H1 (cell line): ENCODE measurements at regions not wholly inside any gene's neighbourhood (a gene's known extent, or its start where the extent isn't known, plus 50 kb on each side); places are given as distances from the start of the nearest gene placed in this dataset.

ENCODE experiments used
- CTCF ChIA-PET: fragments of 300-600 bp; sonication (Branson Sonifier 250); formaldehyde crosslinking; loops from one replicate; lab custom pipeline; 2021; ENCODE audit not compliant: partially characterized antibody; lab: Charles Lee
- POLR2A ChIA-PET: fragments of 300-600 bp; sonication (Branson Sonifier 250); formaldehyde crosslinking; loops from one replicate; lab custom pipeline; 2021; ENCODE audit warnings: inconsistent platforms; ENCODE audit not compliant: partially characterized antibody; lab: Charles Lee
- DNase-seq, 2 experiments: peaks; one replicate each; pipeline versions ENCODE4 v3.0.0 to v3.0.0-alpha.2; 2010 to 2022; ENCODE audit warnings: low spot score in 2 of 2, low read depth in 1 of 2, mixed read lengths in 1 of 2
- FAIRE-seq: peaks from 2 replicates; lab custom pipeline; 2011; peaks lifted over from hg19 to GRCh38; lab: Jason Lieb, UNC
- H2AFZ ChIP-seq: 2 replicates; pipeline ENCODE4 v1.8.1; 2012; ENCODE audit warnings: low read length, inconsistent platforms
- H2AK5ac ChIP-seq: 2 replicates; pipeline ENCODE4 v1.6.1; 2013; ENCODE audit warnings: low read depth, low read length
- H2BK120ac ChIP-seq: replicated peaks from 2 replicates; pipeline ENCODE3; 2013; ENCODE audit warnings: low read depth, low read length, inconsistent platforms
- H2BK12ac ChIP-seq: 2 replicates; pipeline ENCODE4 v1.6.1; 2013; ENCODE audit warnings: low read depth, low read length
- H2BK15ac ChIP-seq: 2 replicates; pipeline ENCODE4 v1.6.1; 2013; ENCODE audit warnings: low read length
- H2BK20ac ChIP-seq: 2 replicates; pipeline ENCODE4 v1.6.1; 2013; ENCODE audit warnings: low read length
- H2BK5ac ChIP-seq: 2 replicates; pipeline ENCODE4 v1.6.1; 2013; ENCODE audit warnings: low read depth, low read length
- H3K14ac ChIP-seq: 2 replicates; pipeline ENCODE4 v1.6.1; 2013; ENCODE audit warnings: inconsistent platforms; ENCODE audit not compliant: insufficient read length
- H3K18ac ChIP-seq: 2 replicates; pipeline ENCODE4 v1.6.1; 2013; ENCODE audit warnings: low read length; ENCODE audit errors: extremely low read depth
- H3K23ac ChIP-seq: 2 replicates; pipeline ENCODE4 v1.6.1; 2013; ENCODE audit warnings: inconsistent platforms; ENCODE audit not compliant: insufficient read length
- H3K23me2 ChIP-seq: 2 replicates; pipeline ENCODE4 v1.6.1; 2013; ENCODE audit warnings: low read depth, low read length
- H3K27ac ChIP-seq: 2 replicates; pipeline ENCODE4 v1.6.1; 2011; ENCODE audit warnings: low read depth, low read length, inconsistent platforms
- H3K27me3 ChIP-seq, 4 experiments: replicated peaks in 1 of 4; 1 replicate in 1 of 4; 2 replicates in 3 of 4; pipeline versions ENCODE4 v1.6.1 to v1.8.1; 2011 to 2013; ENCODE audit warnings: low read length in 3 of 4, mild to moderate bottlenecking in 3 of 4, inconsistent platforms in 2 of 4, mixed read lengths in 2 of 4, moderate library complexity in 1 of 4; ENCODE audit not compliant: control insufficient read depth in 3 of 4, insufficient read depth in 3 of 4; ENCODE audit errors: extremely low read depth in 1 of 4
- H3K36me3 ChIP-seq, 4 experiments: 2 replicates each; pipeline versions ENCODE4 v1.6.1 to v1.8.1; 2011 to 2013; ENCODE audit warnings: mild to moderate bottlenecking in 4 of 4, low read length in 3 of 4, moderate library complexity in 2 of 4, control low read depth in 1 of 4, inconsistent platforms in 1 of 4; ENCODE audit not compliant: insufficient read depth in 4 of 4, control insufficient read depth in 2 of 4
- H3K4ac ChIP-seq: replicated peaks from 2 replicates; pipeline ENCODE3; 2013; ENCODE audit warnings: low read length, low read depth, mixed read lengths, inconsistent platforms; ENCODE audit not compliant: insufficient read length
- H3K4me1 ChIP-seq, 4 experiments: replicated peaks in 1 of 4; 1 replicate in 1 of 4; 2 replicates in 3 of 4; pipeline versions ENCODE4 v1.6.1 to v1.8.1; 2011 to 2013; ENCODE audit warnings: low read length in 3 of 4, inconsistent platforms in 2 of 4, mixed read lengths in 1 of 4; ENCODE audit not compliant: insufficient read depth in 4 of 4, control insufficient read depth in 3 of 4
- H3K4me2 ChIP-seq, 2 experiments: 2 replicates each; pipeline versions ENCODE4 v1.6.1 to v1.8.1; 2011 to 2013; ENCODE audit warnings: low read depth in 2 of 2, low read length in 2 of 2, control low read depth in 1 of 2, inconsistent platforms in 1 of 2, mild to moderate bottlenecking in 1 of 2; ENCODE audit not compliant: insufficient read depth in 1 of 2
- H3K4me3 ChIP-seq, 4 experiments: fragments of 200-600, 300-600 bp in 1 of 4; sonication (generic), shearing (Covaris generic), sonication (Bioruptor Twin) in 1 of 4; 2 replicates each; pipeline versions ENCODE4 v1.5.1 to v1.8.1; 2011 to 2016; ENCODE audit warnings: low read length in 4 of 4, low read depth in 3 of 4, control low read depth in 2 of 4, inconsistent platforms in 2 of 4, mild to moderate bottlenecking in 2 of 4, mixed read lengths in 1 of 4, moderate library complexity in 1 of 4; ENCODE audit not compliant: insufficient read depth in 2 of 4; ENCODE audit errors: extremely low read depth in 1 of 4
- H3K56ac ChIP-seq: replicated peaks from 2 replicates; pipeline ENCODE3; 2013; ENCODE audit warnings: low read depth, mild to moderate bottlenecking, mixed read lengths, low read length, inconsistent platforms; ENCODE audit not compliant: insufficient read length
- H3K79me1 ChIP-seq: 2 replicates; pipeline ENCODE4 v1.6.1; 2013; ENCODE audit warnings: low read depth, low read length, control low read depth
- H3K79me2 ChIP-seq, 2 experiments: 2 replicates each; pipeline versions ENCODE4 v1.6.1 to v1.8.1; 2012 to 2013; ENCODE audit warnings: low read length in 2 of 2, mild to moderate bottlenecking in 2 of 2, inconsistent platforms in 1 of 2; ENCODE audit not compliant: insufficient read depth in 2 of 2, control insufficient read depth in 1 of 2
- H3K9ac ChIP-seq, 4 experiments: replicated peaks in 1 of 4; 1 replicate in 1 of 4; 2 replicates in 3 of 4; pipeline versions ENCODE4 v1.6.1 to v1.8.1; 2011 to 2013; ENCODE audit warnings: low read depth in 3 of 4, low read length in 3 of 4, control low read depth in 2 of 4, mild to moderate bottlenecking in 2 of 4, moderate library complexity in 2 of 4, inconsistent platforms in 1 of 4; ENCODE audit errors: extremely low read depth in 1 of 4
- H3K9me3 ChIP-seq, 2 experiments: 2 replicates each; pipeline versions ENCODE4 v1.6.1 to v1.8.1; 2012 to 2013; ENCODE audit warnings: mild to moderate bottlenecking in 2 of 2, moderate library complexity in 2 of 2, control low read depth in 1 of 2, inconsistent platforms in 1 of 2, low read depth in 1 of 2, low read length in 1 of 2, mixed read lengths in 1 of 2; ENCODE audit not compliant: insufficient read depth in 2 of 2
- H4K20me1 ChIP-seq, 2 experiments: replicated peaks in 1 of 2; 2 replicates each; pipeline versions ENCODE3 to v1.8.1; 2011 to 2013; ENCODE audit warnings: inconsistent platforms in 2 of 2, low read length in 2 of 2, mild to moderate bottlenecking in 1 of 2; ENCODE audit not compliant: insufficient read depth in 2 of 2, control insufficient read depth in 1 of 2
- H4K5ac ChIP-seq: 2 replicates; pipeline ENCODE4 v1.6.1; 2013; ENCODE audit warnings: low read length, low read depth, mixed read lengths, inconsistent platforms; ENCODE audit not compliant: insufficient read length
- H4K8ac ChIP-seq: 2 replicates; pipeline ENCODE4 v1.8.0; 2013; ENCODE audit warnings: mild to moderate bottlenecking, moderate library complexity, low read length, inconsistent platforms; ENCODE audit not compliant: insufficient read depth; ENCODE audit errors: extremely low read depth
- H4K91ac ChIP-seq: replicated peaks from 2 replicates; pipeline ENCODE3; 2013; ENCODE audit warnings: low read length, mixed read lengths, inconsistent platforms; ENCODE audit not compliant: insufficient read length
- ATF2 ChIP-seq: IDR thresholded peaks from 2 replicates; pipeline ENCODE4 v1.6.1; 2012; ENCODE audit warnings: low read length, inconsistent platforms
- CBX8 ChIP-seq: fragments of 300-800, 300-1000 bp; sonication (generic); IDR thresholded peaks from 2 replicates; pipeline ENCODE4 v1.7.1; 2016; ENCODE audit warnings: low read depth, low read length, borderline replicate concordance
- EGR1 ChIP-seq: IDR thresholded peaks from 2 replicates; pipeline ENCODE4 v1.6.1; 2011; ENCODE audit warnings: low read depth, low read length, borderline replicate concordance
- GTF2F1 ChIP-seq: IDR thresholded peaks from 2 replicates; pipeline ENCODE4 v1.6.1; 2012; ENCODE audit warnings: low read depth, low read length, improper control_type of control experiment, borderline replicate concordance
- HDAC2 ChIP-seq, 2 experiments: fragments of 300-600 bp in 1 of 2; sonication (generic) in 1 of 2; IDR thresholded peaks; 2 replicates each; pipeline ENCODE4 v1.6.1; 2011 to 2012; ENCODE audit warnings: low read depth in 2 of 2, low read length in 2 of 2, mild to moderate bottlenecking in 2 of 2, moderate library complexity in 2 of 2, borderline replicate concordance in 1 of 2, inconsistent platforms in 1 of 2
- JUND ChIP-seq: IDR thresholded peaks from 2 replicates; pipeline ENCODE4 v1.6.1; 2011; ENCODE audit warnings: mild to moderate bottlenecking, improper control_type of control experiment, low read length
- KDM5A ChIP-seq: fragments of 200-600 bp; IDR thresholded peaks from 2 replicates; pipeline ENCODE4 v1.7.1; 2012; ENCODE audit warnings: mild to moderate bottlenecking, low read length, inconsistent platforms, mixed read lengths
- NANOG ChIP-seq: IDR thresholded peaks from 2 replicates; pipeline ENCODE4 v1.6.1; 2011; ENCODE audit warnings: low read length, low read depth, mild to moderate bottlenecking, inconsistent platforms; ENCODE audit not compliant: insufficient read depth, poor library complexity, severe bottlenecking
- POLR2AphosphoS5 ChIP-seq: IDR thresholded peaks from 2 replicates; pipeline ENCODE4 v1.6.1; 2011; ENCODE audit warnings: low read depth, low read length
- SIRT6 ChIP-seq: IDR thresholded peaks from one replicate; pipeline ENCODE4 v1.7.1; 2012; ENCODE audit warnings: low read length, inconsistent platforms
- WGBS, 2 experiments: shearing (Covaris generic) in 1 of 2; methylation state at CpG; one replicate each; pipeline versions ENCODE4 v1.1.6 to v1.1.7; 2013 to 2015; ENCODE audit warnings: low lambda C conversion rate in 2 of 2, mixed read lengths in 2 of 2, inconsistent platforms in 1 of 2, low coverage in 1 of 2, missing lambda C conversion rate in 1 of 2; ENCODE audit not compliant: insufficient replicate concordance in 2 of 2, insufficient coverage in 1 of 2, insufficient read length in 1 of 2; ENCODE audit errors: extremely low coverage in 1 of 2, missing lambda C conversion rate in 1 of 2; 5-methylcytosine and 5-hydroxymethylcytosine counted together

- FAIRE-seq (no peak), DNase-seq (no peak)
- Histone ChIP-seq H4K8ac (no peak overlapping the region), H4K20me1 (no peaks in the 10 kb centered on the region), H3K4me2 (no peak overlapping the region), H2BK15ac (no peak overlapping the region), H3K27ac (no peak overlapping the region), H3K4ac (no peak overlapping the region), H4K91ac (no peak overlapping the region), H3K9me3 (peaks cover 0 to 11% of the 10 kb centered on the region in 2 experiments; a peak in 2 of 4 replicates), H3K23me2 (no peaks in the 10 kb centered on the region), H3K14ac (no peak overlapping the region), H2BK5ac (no peak overlapping the region), H2AK5ac (no peak overlapping the region), H3K79me2 (no peaks in the 10 kb centered on the region), H2BK20ac (no peak overlapping the region), H4K5ac (no peak overlapping the region), H2BK120ac (no peak overlapping the region), H2BK12ac (no peak overlapping the region), H3K27me3 (no peaks in the 10 kb centered on the region), H3K23ac (no peak overlapping the region), H3K56ac (no peak overlapping the region), H3K18ac (no peak overlapping the region), H3K4me3 (no peak overlapping the region), H3K36me3 (no peaks in the 10 kb centered on the region), H3K4me1 (no peaks in the 10 kb centered on the region), H3K9ac (no peak overlapping the region), H2AFZ (no peak overlapping the region)
- POLR2A ChIA-PET, result no interaction called here
- 94% methylated on average over 6 of the region's 6 CpGs; no CpG with 5 or more reads in 1 of the 2 experiments for WGBS, 2 experiments
- CTCF ChIA-PET, result no interaction called here
- TF ChIP-seq ATF2 (no peak), CBX8 (no peak), JUND (no peak), NANOG (no peak), SIRT6 (no peak), GTF2F1 (no peak), HDAC2 (IDR thresholded peaks at IDR 0.05; ENCODE audit: borderline replicate concordance in 1 of 2, low read depth in 2 of 2, low read length in 2 of 2) (no peak), EGR1 (no peak), POLR2AphosphoS5 (no peak), KDM5A (no peak)
- TF ChIP-seq, all 59 proteins: peak for 0
- H3K79me1 ChIP-seq, result no peaks in the 10 kb centered on the region
These were observed 404.5 kb downstream of the GBA3 start for GRCh38 chr4:23097251-23097650.
